NCI-H460 (cell line): ENCODE measurements at regions not wholly inside any gene's neighbourhood (a gene's known extent, or its start where the extent isn't known, plus 50 kb on each side); places are given as distances from the start of the nearest gene placed in this dataset.
"Not testable (repeated sequence)": the region's sequence is repeated elsewhere in the genome, so short reads cannot be mapped to it uniquely, and the experiment has no call there.

ENCODE experiments used
- DNase-seq: peaks from one replicate; pipeline ENCODE4 v3.0.0-alpha.2; 2016; ENCODE audit warnings: low read depth; ENCODE audit errors: extremely low read depth

- no peak for DNase-seq
These were observed 364.0 kb downstream of the CNTN6 start for GRCh38 chr3:1456781-1457311.

- no peak for DNase-seq
These were observed 369.5 kb downstream of the CNTN6 start for GRCh38 chr3:1462371-1462770.

- DNase-seq: peak; percentile 40
These were observed 370.1 kb downstream of the CNTN6 start for GRCh38 chr3:1462856-1463450.

- not testable (repeated sequence) for DNase-seq
These were observed 372.3 kb downstream of the CNTN6 start for GRCh38 chr3:1465091-1465490.

GRCh38 chr3:1468145-1468544 lies 375.3 kb downstream of the CNTN6 start:
- no peak for DNase-seq

GRCh38 chr3:1469248-1469647 lies 376.4 kb downstream of the CNTN6 start:
- no peak for DNase-seq

GRCh38 chr3:1469687-1470086 lies 376.9 kb downstream of the CNTN6 start:
- DNase-seq: no peak

GRCh38 chr3:1477669-1478068 lies 384.8 kb downstream of the CNTN6 start:
- no peak for DNase-seq

GRCh38 chr3:1495466-1495865 lies 402.6 kb downstream of the CNTN6 start:
- no peak for DNase-seq

GRCh38 chr3:1499694-1500093 lies 406.9 kb downstream of the CNTN6 start:
- no peak for DNase-seq

- DNase-seq: no peak
These were observed 408.7 kb downstream of the CNTN6 start for GRCh38 chr3:1501406-1502115.

- no peak for DNase-seq
These were observed 413.3 kb downstream of the CNTN6 start for GRCh38 chr3:1506090-1506489.

GRCh38 chr3:1513662-1514061 lies 420.8 kb downstream of the CNTN6 start:
- no peak for DNase-seq

- DNase-seq: no peak
These were observed 423.1 kb downstream of the CNTN6 start for GRCh38 chr3:1515882-1516281.

- DNase-seq: no peak
These were observed 435.0 kb downstream of the CNTN6 start for GRCh38 chr3:1527786-1528185.

GRCh38 chr3:1528621-1529020 lies 435.8 kb downstream of the CNTN6 start:
- no peak for DNase-seq

- DNase-seq: no peak
These were observed 436.9 kb downstream of the CNTN6 start for GRCh38 chr3:1529676-1530075.

GRCh38 chr3:1531981-1532380 lies 439.2 kb downstream of the CNTN6 start:
- no peak for DNase-seq

- no peak for DNase-seq
These were observed 440.2 kb downstream of the CNTN6 start for GRCh38 chr3:1532935-1533606.

- DNase-seq: no peak
These were observed 440.9 kb downstream of the CNTN6 start for GRCh38 chr3:1533763-1534162.

- no peak for DNase-seq
These were observed 441.4 kb downstream of the CNTN6 start for GRCh38 chr3:1534252-1534651.

GRCh38 chr3:1535361-1535760 lies 442.5 kb downstream of the CNTN6 start:
- no peak for DNase-seq
